ENCODE measurements at regions not wholly inside any gene's neighbourhood (a gene's known extent, or its start where the extent isn't known, plus 50 kb on each side); places are given as distances from the start of the nearest gene placed in this dataset.

- TF ChIP-seq FOXM1 (IDR thresholded peaks at IDR 0.05; ENCODE audit: borderline replicate concordance), result no peak
- no peak for TF ChIP-seq BHLHE40 (IDR thresholded peaks at IDR 0.05; ENCODE audit: borderline replicate concordance)
- no peak for TF ChIP-seq FOXA1 (IDR thresholded peaks at IDR 0.05)
- no peak for TF ChIP-seq SUZ12 (IDR thresholded peaks at IDR 0.05)
- TF ChIP-seq HDGF (IDR thresholded peaks at IDR 0.05; ENCODE audit: borderline replicate concordance), result no peak
- TF ChIP-seq TARDBP (IDR thresholded peaks at IDR 0.05), result no peak
- TF ChIP-seq PKNOX1 (IDR thresholded peaks at IDR 0.05), result no peak
- no peak for TF ChIP-seq SP1 (IDR thresholded peaks at IDR 0.05)
- TF ChIP-seq L3MBTL2 (conservative IDR thresholded peaks at IDR 0.05), result no peak
Measured at GRCh38 chr6:47168180-47168579, 126.0 kb upstream of the ADGRF1 start.

Measured in HEK293T (cell line).